ENCODE measurements at regions not wholly inside any gene's neighbourhood (a gene's known extent, or its start where the extent isn't known, plus 50 kb on each side); places are given as distances from the start of the nearest gene placed in this dataset.
"Not testable (repeated sequence)": the region's sequence is repeated elsewhere in the genome, so short reads cannot be mapped to it uniquely, and the experiment has no call there.

DNA sequence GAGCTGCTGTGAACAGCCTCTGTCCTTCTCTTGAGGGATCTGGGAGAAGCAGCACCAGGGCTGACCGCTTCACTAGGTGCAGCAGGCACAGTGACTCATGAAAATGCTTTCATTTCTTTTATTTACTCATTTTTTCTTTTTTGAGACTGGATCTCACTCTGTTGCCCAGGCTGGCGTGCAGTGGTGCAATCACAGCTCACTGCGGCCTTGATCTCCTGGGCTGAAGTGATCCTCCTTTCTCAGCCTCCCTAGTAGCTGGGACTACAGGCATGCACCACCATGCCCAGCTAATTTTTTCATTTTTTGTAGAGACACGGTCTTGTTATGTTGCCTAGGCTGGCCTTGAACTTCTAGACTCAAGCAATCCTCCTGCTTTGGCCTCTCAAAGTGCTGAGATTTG lies 216.8 kb upstream of the EEF2KMT start:
- DNase-seq = no peak

- DNase-seq = no peak
Observed at GRCh38 chr16:5309946-5310611, 212.5 kb upstream of the EEF2KMT start.

- DNase-seq = no peak
Observed at GRCh38 chr16:5305023-5305422, 207.4 kb upstream of the EEF2KMT start.

- no peak for DNase-seq
Observed at GRCh38 chr16:5302372-5303114, 204.9 kb upstream of the EEF2KMT start.

GRCh38 chr16:5298202-5298601 lies 200.6 kb upstream of the EEF2KMT start:
- DNase-seq = no peak

DNA sequence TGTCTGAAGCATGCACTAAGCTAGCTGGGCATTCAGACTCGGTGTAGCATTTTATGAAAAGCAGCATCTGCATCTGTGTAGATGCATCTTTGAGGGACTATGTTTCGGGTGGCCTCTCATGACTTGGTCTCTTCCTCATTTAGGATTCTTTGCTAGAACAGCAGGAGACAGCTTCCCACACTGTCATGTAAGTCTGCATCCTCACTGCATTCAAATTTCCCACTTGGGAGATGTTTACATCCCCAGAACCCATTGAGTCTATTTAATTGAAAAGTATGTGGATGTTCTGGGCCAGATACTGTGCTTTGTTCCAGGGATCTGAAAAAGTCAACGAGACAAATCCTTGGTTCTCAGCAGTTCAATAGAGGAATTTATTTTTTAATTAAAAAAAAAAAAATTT lies 198.6 kb upstream of the EEF2KMT start:
- no peak for DNase-seq

DNA sequence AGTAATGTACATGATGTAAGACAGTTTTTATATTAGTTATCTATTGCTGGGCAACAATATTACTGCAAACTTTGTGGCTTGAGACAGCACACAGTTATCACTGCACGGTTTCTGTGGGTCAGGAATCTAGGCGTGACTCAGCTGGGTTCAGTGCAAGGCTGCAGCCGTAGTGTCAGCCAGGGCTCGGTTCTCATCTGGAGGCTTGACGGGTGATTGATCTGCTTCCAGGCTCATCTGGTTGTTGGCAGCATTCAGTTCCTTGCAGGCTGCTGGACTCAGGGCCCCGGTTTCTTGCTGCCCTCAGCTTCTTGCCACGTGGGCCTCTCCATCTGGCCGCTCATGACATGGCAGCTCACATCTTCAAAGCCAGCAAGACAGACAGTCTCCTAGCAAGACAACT lies 197.7 kb upstream of the EEF2KMT start:
- DNase-seq = not testable (repeated sequence)

DNA sequence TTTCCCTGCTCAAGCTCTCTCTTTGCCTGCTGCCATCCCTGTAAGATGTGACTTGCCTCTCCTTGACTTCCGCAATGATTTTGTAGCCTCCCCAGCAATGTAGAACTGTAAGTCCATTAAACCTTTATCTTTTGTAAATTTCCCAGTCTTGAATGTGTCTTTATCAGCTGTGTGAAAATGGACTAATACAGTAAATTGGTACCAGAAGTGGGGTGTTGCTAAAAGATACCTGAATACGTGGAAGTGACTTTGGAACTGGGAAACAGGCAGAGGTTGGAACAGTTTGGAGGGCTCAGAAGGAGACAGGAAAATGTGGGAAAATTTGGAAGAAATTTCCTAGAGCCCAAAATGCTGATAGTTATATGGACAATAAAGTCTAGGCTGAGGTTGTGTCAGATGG lies 184.6 kb upstream of the EEF2KMT start:
- not testable (repeated sequence) for DNase-seq

DNA sequence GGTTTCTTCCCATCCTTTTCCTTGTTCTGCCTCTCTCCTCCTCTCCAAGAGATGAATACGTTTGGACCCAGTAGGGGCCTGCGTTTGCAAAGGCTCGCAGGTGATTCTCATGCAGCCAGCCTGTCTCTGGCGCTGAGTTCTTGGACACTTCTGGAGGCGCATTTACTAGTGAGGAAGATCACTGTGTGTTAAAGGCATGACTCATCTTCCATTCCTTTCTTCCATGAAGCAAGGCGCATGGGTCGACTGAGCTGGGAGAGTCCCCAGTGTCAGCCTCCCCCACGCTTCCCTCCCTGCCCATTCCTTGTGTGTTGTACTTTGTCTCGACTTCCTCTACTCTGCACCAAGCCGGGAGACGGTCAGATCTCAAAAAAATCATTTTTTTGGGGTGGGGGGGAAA lies 159.9 kb upstream of the EEF2KMT start:
- no peak for DNase-seq

GRCh38 chr16:5252791-5253190 lies 155.2 kb upstream of the EEF2KMT start:
- DNase-seq = no peak

DNA sequence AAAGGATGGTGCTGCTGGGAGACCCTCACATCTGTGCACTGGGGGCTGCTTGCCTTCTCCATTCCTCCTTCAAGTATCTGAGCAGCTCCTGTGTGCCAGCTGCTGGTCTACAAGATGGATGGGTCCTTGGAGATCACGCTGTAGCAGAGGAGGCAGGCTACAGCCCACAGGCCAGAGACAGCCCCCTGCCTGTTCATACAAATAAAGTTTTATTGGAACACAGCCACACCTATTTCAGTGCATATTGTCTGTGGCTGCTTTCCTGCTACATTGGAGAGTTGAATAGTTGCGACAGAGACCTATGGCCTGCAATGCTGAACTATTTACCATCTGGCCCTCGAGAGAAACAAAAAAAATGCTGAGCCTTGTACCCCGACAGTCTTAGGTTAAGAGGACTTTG lies 149.8 kb upstream of the EEF2KMT start:
- not testable (repeated sequence) for DNase-seq

- DNase-seq = not testable (repeated sequence)
Observed at GRCh38 chr16:5240278-5240626, 142.7 kb upstream of the EEF2KMT start.

GRCh38 chr16:5239472-5240277 lies 142.1 kb upstream of the EEF2KMT start:
- DNase-seq = peak; percentile 27

GRCh38 chr16:5235119-5235518 lies 137.5 kb upstream of the EEF2KMT start:
- DNase-seq = no peak

GRCh38 chr16:5234295-5235050 lies 136.9 kb upstream of the EEF2KMT start:
- no peak for DNase-seq

- no peak for DNase-seq
Observed at GRCh38 chr16:5231246-5231759, 133.7 kb upstream of the EEF2KMT start.

DNA sequence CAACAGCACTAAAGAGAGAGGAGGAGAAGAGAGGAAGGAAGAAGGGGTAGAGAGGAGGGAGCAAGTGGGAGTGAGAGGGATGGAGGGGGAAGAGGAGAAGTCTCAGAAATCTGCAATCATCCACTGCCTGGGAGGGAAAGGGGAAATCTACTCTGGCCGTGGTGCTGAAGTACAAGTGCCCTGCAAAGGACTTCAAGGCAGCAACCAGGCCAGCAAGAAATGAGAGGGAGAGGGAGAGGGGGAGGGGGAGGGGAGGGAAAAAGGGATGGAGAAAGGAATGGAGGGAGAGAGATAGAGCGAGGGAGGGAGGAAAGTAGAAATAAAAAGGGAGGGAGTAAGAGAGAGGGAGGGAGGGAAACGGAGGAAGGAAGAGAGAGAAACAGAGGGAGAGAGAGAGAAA lies 130.8 kb upstream of the EEF2KMT start:
- no peak for DNase-seq

- DNase-seq = no peak
Observed at GRCh38 chr16:5225931-5226655, 128.5 kb upstream of the EEF2KMT start.

DNA sequence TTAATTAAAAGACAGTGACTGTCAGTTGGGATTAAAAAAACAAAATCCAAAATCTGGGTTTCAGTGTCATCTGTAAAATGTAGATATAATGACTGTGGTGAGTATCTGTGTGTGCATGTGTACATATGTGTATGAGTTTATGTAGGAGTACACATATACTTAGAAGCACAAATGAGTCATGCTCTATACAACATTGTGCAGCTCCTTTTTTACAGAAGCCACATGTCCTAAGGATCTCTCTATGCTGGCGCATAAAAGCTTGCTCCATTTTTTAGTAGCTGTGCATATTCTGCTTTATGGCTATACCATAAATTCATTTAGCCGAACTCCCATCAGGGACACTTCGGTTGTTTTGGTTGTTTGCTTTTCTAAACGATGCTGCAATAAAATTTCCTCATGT lies 125.2 kb upstream of the EEF2KMT start:
- DNase-seq = no peak

DNA sequence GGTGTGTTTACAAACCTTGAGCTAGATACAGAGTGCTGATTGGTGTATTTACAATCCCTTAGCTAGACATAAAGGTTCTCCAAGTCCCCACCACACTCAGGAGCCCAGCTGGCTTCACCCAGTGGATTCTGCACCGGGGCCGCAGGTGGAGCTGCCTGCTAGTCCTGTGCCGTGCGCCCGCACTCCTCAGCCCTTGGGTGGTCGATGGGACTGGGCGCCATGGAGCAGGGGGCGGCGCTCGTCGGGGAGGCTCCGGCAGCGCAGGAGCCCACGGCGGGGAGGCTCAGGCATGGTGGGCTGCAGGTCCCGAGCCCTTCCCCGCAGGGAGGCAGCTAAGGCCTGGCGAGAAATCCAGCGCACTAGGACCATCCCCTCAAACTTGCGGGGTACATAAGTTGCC lies 124.2 kb upstream of the EEF2KMT start:
- not testable (repeated sequence) for DNase-seq

DNA sequence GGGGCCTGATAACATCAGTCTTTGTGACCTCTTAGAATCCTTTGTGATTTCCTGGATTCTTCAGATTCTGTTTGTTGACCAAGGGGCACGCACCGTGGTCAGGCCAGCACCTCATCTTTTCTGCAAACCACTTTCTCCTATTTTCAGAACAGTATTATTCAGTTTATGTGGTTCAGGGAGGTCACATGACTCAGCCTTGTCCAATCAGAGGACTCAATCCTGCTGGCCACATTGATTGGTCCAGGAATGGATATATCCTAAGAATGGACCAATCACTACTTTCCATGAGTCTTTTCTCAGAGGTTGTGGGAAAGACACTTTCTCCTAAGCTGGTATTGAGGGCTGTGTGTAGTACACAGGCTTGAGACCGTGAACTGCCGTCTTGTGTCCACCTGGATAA lies 123.1 kb upstream of the EEF2KMT start:
- no peak for DNase-seq

DNA sequence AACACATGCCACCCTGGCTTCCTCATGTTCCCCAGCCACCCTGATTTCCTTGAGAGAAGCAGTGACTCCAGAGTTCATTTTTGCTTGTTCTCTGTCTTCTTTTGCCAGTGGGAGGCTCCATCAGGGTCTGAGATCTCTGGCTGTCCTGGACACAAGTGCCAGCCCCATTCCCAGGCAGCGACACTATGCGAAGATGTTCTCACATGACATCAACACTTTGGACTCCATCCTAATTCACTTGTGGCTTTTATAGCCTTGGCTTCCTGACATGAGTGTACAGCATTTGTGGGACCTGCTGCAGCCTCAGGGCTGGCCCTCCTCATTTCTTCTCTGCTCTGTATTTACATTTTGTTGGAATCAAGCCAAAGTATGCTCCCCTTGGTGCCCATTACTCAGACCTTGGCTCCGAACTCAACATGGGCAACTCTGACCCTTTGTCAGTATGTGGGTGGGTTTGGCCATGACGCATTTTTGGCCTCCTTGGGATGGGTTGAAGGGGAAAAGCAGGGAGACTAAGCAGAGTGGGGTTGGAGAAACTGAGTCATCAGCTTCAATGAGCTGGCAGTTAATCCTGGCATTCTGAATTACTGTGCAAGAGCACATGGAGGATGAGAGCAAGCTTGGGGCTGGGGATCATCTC lies 119.0 kb upstream of the EEF2KMT start:
- no peak for DNase-seq

Data from CD4-positive, alpha-beta T cell treated with Interleukin-21 for 1 hour (primary cell).